AG08396 (cell line): ENCODE measurements at regions not wholly inside any gene's neighbourhood (a gene's known extent, or its start where the extent isn't known, plus 50 kb on each side); places are given as distances from the start of the nearest gene placed in this dataset.
"Not testable (repeated sequence)": the region's sequence is repeated elsewhere in the genome, so short reads cannot be mapped to it uniquely, and the experiment has no call there.

Source experiments
- DNase-seq: peaks from one replicate; pipeline ENCODE4 v3.0.0; 2012; ENCODE audit warnings: low spot score, mixed read lengths

DNA sequence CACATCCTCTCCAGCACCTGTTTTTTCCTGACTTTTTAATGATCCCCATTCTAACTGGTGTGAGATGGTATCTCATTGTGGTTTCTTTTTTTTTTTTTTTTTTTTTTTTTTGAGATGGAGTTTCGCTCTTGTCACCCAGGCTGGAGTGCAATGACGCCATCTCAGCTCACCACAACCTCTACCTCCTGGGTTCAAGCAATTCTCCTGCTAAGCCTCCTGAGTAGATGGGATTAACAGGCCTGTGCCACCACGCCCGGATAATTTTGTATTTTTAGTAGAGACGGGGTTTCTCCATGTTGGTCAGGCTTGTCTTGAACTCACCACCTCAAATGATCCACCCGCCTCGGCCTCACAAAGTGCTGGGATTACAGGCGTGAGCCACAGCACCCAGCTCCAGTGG is 184.7 kb downstream of the C9orf152 start:
- not testable (repeated sequence) for DNase-seq

DNA sequence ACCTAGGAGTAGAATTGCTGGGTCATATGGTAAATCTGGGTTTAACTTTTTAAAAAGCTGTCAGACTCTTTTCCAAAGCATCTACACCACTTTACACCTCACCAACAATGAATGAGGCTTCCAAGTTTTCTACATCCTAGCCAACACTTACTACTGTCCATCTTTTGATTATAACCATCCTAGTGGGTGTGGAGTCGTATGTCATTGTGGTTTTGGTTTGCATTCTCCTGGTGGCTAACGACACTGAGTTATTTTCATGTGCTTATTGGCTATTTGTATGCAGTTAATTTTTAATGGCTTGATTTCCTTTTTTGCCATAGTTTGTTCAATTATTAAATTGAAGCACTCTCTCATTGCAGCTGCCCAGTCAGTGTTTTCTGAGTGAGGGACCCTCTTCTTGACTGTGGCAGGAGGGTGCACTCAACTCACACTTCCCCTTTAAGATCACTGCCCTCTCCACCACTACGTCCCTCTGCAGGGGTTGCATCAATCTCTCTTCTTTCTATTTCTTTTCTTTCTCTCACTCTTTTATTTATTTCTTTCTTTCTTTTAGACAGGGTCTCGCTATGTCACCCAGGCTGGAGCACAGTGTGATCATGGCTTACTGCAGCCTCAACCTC is 182.3 kb downstream of the C9orf152 start:
- DNase-seq, result no peak

DNA sequence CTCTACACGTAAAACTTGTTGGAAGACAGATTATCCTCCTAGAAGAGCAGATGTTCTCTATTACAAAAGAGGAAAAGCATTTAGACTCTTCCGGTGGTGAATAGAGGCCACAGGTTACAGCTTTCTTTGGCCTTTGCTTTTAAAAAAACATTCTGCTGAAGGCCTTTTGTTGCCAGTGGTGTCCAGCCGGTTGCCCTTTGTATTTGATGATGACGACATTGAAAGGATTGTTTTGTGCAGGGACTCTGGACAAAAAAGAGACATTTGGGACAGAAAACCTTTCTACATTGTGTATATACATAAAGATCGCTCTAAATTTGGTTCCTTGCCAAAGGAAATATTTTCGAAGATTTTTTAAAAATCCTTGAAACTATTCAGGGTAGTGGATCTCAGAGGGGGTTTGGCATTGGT is 180.3 kb downstream of the C9orf152 start:
- no peak for DNase-seq

DNA sequence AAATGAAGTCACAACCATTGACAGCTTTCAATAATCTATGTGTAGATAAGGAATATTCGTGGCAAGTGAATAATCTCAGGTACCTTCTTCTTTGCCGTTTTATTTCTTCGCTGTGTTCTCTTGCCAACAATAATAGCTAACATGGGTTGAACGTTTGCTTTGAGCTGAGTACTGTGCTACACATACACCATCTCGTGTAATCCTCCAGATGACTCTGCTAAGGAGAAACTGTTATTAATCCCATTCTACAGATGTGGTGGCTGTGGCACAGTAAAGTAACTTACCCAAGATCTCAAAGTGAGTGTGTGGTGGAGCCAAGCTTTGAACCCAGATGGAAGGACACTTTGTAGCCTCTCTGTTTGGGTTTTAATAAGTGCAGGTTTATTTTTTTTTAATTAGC is 179.7 kb downstream of the C9orf152 start:
- no peak for DNase-seq

DNA sequence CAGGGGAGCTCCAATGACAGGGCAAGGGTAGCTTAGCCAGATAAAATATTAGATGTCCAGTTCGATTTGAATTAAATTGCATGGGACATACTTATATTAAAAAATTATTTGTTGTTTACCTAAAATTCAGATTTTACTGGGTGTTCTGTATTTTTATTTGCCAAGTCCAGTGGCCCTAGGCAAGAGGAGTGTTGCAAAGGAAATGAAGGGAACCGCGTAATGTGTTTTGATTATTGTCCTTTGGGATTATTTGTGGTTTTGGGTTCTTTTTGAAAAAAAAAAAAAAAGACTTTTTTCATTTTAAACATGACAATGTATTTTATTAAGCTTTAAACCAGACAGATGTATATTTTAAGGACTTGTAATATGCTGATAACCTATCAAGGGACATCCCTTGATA is 179.3 kb downstream of the C9orf152 start:
- no peak for DNase-seq

DNA sequence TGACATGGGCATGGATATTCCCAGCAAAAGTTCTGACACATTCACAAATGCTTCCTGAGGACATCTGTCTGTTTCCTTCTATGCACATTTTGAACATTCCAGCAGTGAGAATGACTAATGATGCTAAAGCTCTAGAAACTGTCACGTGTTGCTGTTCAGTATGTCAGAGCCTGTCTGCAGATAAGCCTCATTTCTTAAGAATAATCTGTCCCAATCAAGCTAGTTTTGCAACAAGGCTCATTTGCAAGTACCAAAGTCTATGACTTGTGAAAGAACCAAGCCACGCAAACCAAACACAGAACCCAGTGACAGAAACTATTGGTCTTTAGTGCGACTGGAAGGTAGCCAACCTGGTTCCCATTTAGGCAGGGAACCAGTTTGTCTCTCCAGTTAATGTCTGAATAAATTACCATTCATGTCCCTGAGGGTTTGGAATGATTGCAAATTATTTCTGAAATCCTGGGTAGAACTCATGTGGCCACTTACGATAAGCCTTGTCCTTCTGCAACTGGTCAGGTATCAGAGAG is 178.5 kb downstream of the C9orf152 start:
- DNase-seq, result peak; percentile 58

DNA sequence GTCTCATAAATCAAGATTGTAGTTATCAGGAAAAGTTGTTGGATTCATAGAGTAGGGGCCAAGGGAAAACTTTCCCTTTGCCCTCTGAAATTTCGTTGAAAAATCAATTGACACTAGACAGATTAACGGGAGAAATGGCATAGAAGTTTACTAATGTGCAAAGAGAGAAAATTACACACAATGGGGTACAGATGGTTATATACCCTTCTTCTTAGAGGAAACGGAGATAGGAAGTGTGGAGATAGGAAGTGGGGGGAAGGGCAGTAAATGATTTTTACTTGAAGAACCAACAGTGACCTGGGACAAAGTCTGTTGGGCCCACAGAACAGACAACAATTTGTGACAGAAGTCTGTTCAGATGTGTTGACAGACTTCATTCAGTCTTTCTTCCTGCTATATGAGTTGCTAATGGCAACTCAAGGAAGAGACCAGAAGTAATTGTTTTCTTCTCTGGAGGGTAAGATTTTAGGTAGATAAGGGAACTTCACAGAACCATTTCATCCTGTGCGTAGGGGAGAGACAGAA is 177.9 kb downstream of the C9orf152 start:
- DNase-seq, result no peak

DNA sequence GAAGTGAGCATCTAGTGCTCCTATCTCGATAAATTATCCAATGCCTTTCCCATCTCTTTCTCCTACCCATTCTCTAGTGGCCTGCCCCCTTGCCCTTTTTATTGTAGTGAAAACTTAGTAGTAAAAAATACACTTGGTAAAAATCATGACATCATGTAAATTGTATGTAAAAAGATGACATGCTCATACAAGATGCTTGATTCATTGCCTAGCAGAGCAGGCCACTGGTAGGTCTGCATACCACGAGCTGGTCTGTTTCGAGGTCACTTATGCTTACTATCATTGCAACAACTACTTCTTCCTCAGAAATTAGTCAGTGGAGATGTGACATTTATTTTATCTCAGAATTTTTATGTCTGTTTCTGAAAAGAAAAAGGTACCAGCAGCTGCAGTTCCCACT is 177.3 kb downstream of the C9orf152 start:
- DNase-seq, result peak; percentile 20

DNA sequence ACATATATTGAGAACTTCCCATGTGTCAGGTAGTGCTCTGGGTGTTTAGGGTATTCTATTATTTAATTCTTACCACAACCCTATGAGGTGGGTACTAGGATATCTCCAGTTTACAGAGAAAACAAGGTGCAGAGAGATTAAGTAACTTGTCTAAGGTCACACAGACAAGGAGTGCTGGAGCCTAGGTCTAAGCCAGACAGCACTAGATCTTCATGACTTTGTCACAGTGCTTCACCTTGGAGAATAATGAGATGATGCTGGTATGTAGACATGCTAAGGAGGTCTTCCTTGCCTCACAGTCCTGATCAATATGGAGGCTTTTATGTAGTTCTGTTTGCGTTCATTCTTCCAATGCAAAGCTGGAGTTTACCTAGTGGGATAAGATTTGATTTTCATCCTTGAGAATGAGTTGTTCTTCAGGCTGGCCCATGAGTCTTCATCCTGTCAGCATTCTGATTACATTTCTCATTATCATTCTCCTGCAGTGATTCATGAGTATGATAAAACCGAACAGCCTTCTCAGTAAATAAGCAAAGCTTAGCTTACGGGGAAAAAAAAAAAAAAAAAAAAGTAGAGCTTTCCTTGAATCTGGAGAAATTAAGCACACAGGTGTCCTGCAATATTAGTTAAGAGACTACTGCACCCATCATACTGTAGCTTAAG is 176.3 kb downstream of the C9orf152 start:
- DNase-seq, result peak; percentile 51

DNA sequence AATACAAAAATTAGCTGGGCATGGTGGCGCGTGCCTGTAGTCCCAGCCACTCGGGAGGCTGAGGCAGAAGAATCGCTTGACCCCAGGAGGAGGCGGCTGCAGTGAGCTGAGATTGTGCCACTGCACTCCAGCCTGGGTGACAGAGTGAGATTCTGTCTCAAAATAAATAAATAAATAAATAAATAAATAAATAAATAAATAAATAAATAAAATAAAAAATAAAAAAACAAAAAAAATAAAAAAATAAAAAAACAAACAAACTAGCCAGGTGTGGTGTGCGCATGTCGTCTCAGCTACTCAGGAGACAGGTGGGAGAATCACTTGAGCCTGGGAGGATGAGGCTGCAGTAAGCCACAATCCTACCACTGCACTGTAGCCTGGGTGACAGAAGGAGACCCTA is 175.4 kb downstream of the C9orf152 start:
- not testable (repeated sequence) for DNase-seq

DNA sequence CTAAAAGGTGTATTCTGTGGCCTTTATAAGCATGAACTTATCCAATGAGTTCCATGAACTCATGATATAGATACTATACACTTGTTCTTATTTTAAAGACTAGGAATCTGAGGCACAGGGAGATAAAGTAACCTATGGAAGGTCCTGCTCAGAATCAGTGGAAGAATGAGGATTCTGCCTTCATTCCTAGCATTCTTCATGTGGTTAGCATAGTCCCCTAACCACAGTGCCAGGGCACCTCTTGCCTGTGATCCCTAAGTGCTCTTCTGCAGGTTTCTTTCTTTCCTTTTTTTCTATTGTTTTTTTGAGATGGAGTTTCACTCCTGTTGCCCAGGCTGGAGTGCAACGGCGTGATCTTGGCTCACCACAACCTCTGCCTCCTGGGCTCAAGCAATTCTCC is 174.1 kb downstream of the C9orf152 start:
- DNase-seq, result peak; percentile 28

DNA sequence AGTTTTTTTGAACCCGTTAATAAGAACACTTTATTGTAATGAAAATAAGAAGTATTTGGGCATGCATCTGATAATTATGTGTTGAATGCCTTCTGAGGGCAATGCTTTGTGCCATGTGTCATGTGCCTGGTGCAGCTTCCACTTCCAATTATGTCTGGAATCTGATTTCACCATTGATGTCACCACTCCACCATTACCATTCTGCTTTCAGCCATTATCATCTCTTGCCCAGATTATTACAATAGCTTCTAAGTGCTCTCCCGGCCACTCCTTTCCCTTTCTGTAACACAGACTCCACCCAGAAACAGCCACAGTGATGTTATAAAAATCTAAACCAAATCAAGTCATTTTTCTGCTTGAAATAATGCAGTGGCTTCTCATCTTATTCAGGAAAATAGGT is 171.7 kb downstream of the C9orf152 start:
- no peak for DNase-seq

DNA sequence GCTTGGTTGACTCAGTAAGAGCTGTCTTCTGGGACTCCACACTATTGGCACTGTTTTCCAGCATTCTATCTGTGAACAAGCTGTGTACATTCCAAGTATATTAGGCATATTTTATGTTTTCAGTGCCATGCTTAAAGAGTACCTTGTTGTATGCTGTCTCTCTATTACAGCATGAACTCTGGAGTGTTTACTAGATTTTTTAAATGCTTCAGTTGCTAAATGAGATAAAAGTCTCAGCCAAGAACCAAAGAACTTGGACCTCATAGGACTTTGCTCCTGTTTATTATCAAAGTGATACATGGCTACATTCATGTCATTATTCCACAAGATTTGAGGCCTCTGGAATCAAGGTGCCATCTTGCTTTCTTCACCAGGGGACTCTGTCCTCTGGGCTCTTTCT is 167.2 kb downstream of the C9orf152 start:
- peak; percentile 71 for DNase-seq

DNA sequence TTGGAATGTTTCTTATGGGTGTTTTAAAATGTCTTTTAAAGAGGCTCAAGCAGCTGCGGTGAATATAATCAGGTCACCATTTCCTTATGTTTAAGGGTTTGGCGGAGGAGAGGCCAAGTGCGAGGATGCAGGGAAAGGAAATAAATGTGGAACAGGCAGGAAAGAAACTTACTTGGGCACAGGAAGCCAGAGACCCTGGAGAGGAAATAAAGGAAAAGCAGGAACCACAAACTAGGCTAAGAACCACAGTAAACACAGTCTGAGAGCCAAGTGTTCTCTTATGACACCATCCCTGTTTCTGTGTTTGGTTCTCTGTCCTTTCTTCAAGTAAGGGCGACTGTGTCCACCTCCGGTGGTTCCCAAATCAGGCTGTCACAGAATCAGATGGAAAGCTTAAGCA is 166.5 kb downstream of the C9orf152 start:
- DNase-seq, result no peak

DNA sequence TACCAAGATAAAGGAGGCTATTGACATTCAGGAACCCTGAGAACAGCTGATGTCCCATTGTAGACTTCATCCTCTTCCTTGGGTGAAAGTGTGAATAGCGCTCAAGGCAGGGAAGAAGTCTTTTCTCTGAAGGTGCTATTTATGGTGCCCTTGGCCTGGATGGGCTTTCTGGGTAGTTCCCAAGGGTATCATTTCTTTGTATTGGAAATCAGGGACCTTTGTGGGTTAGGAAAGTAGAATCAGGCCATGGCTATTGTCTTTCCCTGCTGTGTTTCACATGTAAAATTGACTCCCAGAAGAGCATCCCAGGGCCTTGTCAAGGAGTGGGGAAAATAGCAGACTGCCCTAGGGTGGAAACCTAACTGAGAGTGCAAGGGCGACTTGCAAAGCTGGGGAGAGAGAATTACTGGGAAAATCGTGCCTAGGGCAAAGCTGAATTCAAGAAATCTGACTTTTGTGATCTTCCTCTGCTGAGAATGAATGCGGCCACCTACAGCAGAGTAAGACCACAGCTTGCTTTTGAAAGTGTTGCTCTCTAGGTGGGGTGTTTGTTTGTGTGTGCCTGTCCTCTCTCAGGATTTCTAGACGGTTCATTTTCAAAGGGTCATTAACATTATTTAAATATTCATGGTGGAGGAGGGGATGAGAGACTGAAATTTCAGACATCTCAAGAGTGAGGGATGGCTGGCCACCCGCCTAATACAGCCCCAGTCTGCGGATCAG is 160.6 kb downstream of the C9orf152 start:
- no peak for DNase-seq

DNA sequence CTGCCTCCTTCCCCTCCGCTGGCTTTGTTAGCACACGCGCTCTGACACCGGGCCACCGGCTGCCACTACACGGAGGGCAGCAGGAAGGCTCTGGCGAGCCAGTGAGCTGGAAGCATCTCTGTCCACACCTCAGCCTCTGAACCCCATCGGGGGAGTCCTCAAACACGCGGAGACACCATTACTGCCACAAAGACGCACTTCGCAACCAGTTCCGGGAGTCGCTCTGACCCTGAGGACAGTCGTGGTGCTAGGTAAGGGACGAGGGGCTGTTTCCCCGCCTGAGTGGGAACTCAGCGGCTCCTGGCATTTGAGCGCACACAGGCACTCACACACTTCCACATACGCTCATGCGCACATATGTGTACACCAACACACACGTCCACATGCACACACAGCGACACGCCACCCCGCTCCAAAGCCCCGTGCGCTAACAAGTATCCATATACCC is 160.0 kb downstream of the C9orf152 start:
- no peak for DNase-seq

DNA sequence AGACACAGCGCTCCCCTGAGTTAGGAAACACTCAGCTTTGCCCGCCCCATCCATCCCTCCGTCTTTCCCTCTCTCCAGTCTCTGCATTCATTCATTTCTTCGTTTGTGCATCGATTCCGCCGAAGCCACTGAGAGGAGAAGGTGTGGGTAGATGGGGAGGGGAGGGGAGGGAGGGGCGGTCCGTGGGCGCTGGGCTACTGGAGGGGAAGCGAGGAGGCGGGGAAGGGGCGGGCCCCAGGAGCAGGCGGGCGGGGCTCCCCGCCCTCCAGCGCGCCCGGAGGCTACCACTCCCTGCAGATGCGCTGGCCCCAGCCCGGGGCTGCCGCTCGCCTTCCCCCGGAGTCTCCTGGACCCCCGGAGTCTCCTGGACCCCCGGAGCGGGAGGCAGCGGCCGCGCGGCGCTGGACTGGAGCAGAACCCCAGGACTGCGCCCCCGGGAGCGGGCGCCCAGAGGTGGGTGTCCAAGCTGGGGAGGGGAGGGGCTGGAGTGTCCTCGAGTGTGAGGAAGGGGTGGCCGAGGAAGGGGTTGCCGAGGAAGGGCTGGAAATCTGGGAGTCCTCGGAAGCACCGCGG is 159.5 kb downstream of the C9orf152 start:
- peak; percentile 88 for DNase-seq

DNA sequence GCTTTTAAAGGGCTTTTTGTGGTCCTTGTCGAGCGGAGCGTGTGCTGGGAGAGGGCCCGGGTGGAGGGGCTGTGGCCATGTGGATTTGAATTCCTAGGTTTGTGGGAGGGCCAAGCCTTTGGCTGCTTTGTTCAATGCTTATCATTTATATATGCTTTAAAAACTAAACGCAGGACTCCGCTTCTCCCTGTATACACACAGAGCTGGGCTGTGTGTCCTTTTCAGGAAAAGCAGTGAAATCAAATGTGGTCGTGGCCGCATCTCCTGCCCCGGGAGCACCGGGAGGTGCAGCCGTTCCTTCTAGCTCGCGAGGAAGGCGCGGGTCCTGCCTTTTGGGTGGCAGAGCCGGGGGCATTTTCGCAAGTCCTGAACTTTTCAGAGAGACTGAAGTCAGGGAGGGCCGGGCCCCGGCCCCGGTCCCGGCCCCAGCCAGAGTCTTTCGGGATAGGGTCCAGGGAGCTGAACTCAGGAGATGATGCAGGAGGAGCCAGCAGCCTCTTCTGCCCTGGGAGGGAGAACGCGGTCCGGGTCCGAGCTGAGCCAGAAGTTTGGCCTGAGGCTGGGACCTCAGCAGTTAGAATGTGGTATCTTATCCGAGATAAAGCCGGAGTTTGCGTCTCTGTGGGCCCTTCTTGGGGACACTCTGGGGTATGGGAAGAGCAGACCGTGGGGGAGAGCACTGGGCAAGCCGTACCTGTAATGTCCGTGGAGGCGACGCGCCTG is 158.8 kb downstream of the C9orf152 start:
- peak; percentile 29 for DNase-seq

DNA sequence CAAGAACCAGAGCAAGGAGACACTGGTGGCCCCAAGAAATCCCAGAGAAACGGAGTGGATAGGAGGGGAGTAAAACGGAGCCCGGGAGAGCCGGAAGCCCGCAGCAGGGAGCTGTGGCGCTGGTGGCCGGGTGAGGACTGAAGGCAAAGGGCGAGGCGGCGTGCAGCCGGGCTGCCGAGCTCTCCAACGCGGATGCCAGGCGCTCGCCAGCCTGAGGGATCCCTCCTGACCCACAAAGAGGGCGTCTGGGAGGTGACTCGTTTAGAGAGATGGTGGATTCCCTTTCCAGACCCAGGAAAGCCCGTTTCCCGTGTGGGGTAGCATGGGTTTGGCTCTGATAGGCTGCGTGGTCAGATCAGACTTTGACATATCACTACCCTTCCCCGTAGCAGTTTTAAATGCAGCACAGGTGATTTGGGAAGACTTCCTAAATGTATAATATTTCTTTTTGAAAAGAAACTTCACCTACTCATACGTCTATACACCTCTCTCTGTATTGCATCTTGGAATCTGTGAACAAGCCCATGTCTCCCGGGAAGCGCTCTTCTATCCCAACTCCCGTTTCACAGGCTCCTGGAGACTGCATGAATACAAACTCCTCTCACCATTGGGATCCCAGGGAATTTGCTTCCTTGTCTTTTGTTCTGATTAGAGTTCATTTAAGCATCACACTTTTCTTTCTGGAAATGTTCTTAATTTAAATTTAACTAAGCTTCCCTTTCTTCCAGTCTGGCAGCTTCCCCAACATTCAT is 158.1 kb downstream of the C9orf152 start:
- DNase-seq, result peak; percentile 15

DNA sequence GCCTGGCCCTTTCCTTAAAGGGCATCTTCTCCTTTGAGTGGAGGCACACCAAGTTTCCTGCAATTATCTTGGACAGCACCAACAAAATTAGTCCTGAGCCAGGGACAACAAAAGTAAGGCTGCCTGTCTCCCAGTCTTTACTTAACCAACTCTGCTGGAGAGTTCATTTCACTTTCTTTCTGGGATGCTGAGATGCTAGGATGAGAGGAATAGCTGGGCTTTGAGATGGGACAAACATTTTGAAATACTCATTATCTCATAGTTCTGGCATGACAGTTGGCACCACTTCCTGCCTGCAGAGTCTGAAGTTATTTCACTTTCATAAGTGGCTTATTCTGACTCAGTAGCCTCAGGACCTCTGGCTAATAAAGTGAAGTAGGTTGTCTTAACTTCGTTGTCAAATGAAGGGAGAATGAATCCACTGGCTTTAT is 157.0 kb downstream of the C9orf152 start:
- peak; percentile 73 for DNase-seq

DNA sequence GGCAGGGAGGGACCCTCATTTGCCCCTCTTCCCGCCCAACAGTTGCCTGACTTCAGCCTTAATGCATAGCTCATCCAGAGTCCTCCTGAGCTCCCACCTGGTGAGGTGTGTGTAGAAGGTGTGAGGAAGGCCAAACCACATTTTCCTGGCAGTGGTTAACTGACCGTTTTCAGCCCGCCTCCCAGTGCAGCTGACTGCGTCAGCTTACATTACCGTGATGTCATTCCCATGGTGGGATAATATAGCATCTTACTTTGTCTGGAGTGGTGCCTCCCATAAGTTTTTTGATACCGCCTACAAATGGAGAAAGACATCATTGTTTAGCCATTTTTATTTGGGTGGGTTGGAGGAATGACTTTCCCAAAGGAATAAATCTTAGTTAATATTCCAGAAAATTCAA is 151.9 kb downstream of the C9orf152 start:
- no peak for DNase-seq
